Breast epithelium (tissue), 3 donors: ENCODE measurements at regions not wholly inside any gene's neighbourhood (a gene's known extent, or its start where the extent isn't known, plus 50 kb on each side); places are given as distances from the start of the nearest gene placed in this dataset.

Source experiments
- CTCF ChIP-seq, 3 donors: fragments of 450-650 bp; IDR thresholded peaks; one replicate each; pipeline ENCODE4 v1.5.1; 2016 to 2017; ENCODE audit warnings: antibody characterized with exemption in 3 of 3, mild to moderate bottlenecking in 3 of 3, moderate library complexity in 3 of 3
- POLR2A ChIP-seq: fragments of 450-650 bp; IDR thresholded peaks from one replicate; pipeline ENCODE4 v1.6.1; 2016; ENCODE audit warnings: antibody characterized with exemption, mild to moderate bottlenecking, moderate library complexity

GRCh38 chr3:72280876-72281275, 495.9 kb upstream of the PROK2 start:
- TF ChIP-seq CTCF (IDR thresholded peaks at IDR 0.05), result no peak
- TF ChIP-seq POLR2A, result no peak
